ENCODE measurements at regions not wholly inside any gene's neighbourhood (a gene's known extent, or its start where the extent isn't known, plus 50 kb on each side); places are given as distances from the start of the nearest gene placed in this dataset.
"Not testable (repeated sequence)": the region's sequence is repeated elsewhere in the genome, so short reads cannot be mapped to it uniquely, and the experiment has no call there.

GRCh38 chr1:168826269-168826668 is 97.3 kb upstream of the DPT start:
- no peak for DNase-seq (ENCODE audit: low spot score)

GRCh38 chr1:168827557-168827956 is 98.6 kb upstream of the DPT start:
- no peak for DNase-seq (ENCODE audit: low spot score)

- no peak for DNase-seq (ENCODE audit: low spot score)
Observed at GRCh38 chr1:168829876-168830275, 100.9 kb upstream of the DPT start.

GRCh38 chr1:168830562-168830961 is 101.6 kb upstream of the DPT start:
- DNase-seq (ENCODE audit: low spot score): no peak

- DNase-seq (ENCODE audit: low spot score): no peak
Observed at GRCh38 chr1:168832661-168833060, 103.7 kb upstream of the DPT start.

GRCh38 chr1:168833362-168833761 is 104.4 kb upstream of the DPT start:
- DNase-seq (ENCODE audit: low spot score): no peak

GRCh38 chr1:168833801-168834224 is 104.8 kb upstream of the DPT start:
- no peak for DNase-seq (ENCODE audit: low spot score)

GRCh38 chr1:168834225-168834872 is 105.3 kb upstream of the DPT start:
- DNase-seq (ENCODE audit: low spot score): no peak

- no peak for DNase-seq (ENCODE audit: low spot score)
Observed at GRCh38 chr1:168835176-168835575, 106.2 kb upstream of the DPT start.

- DNase-seq (ENCODE audit: low spot score): no peak
Observed at GRCh38 chr1:168835791-168836190, 106.8 kb upstream of the DPT start.

- no peak for DNase-seq (ENCODE audit: low spot score)
Observed at GRCh38 chr1:168836469-168836868, 107.5 kb upstream of the DPT start.

GRCh38 chr1:168837230-168837629 is 108.2 kb upstream of the DPT start:
- not testable (repeated sequence) for DNase-seq (ENCODE audit: low spot score)

GRCh38 chr1:168842306-168842705 is 113.3 kb upstream of the DPT start:
- no peak for DNase-seq (ENCODE audit: low spot score)

GRCh38 chr1:168842916-168843315 is 113.9 kb upstream of the DPT start:
- no peak for DNase-seq (ENCODE audit: low spot score)

- no peak for DNase-seq (ENCODE audit: low spot score)
Observed at GRCh38 chr1:168843401-168843800, 114.4 kb upstream of the DPT start.

GRCh38 chr1:168843950-168844349 is 114.9 kb upstream of the DPT start:
- no peak for DNase-seq (ENCODE audit: low spot score)

GRCh38 chr1:168845140-168845539 is 116.1 kb upstream of the DPT start:
- no peak for DNase-seq (ENCODE audit: low spot score)

- DNase-seq (ENCODE audit: low spot score): no peak
Observed at GRCh38 chr1:168848051-168848450, 119.0 kb upstream of the DPT start.

- DNase-seq (ENCODE audit: low spot score): no peak
Observed at GRCh38 chr1:168861421-168862004, 132.5 kb upstream of the DPT start.

- no peak for DNase-seq (ENCODE audit: low spot score)
Observed at GRCh38 chr1:168863772-168864171, 134.8 kb upstream of the DPT start.

GRCh38 chr1:168864266-168864665 is 135.3 kb upstream of the DPT start:
- DNase-seq (ENCODE audit: low spot score): no peak

- no peak for DNase-seq (ENCODE audit: low spot score)
Observed at GRCh38 chr1:168865850-168866620, 137.0 kb upstream of the DPT start.

GRCh38 chr1:168867941-168868634 is 139.1 kb upstream of the DPT start:
- no peak for DNase-seq (ENCODE audit: low spot score)
